ENCODE measurements at regions not wholly inside any gene's neighbourhood (a gene's known extent, or its start where the extent isn't known, plus 50 kb on each side); places are given as distances from the start of the nearest gene placed in this dataset.

DNA sequence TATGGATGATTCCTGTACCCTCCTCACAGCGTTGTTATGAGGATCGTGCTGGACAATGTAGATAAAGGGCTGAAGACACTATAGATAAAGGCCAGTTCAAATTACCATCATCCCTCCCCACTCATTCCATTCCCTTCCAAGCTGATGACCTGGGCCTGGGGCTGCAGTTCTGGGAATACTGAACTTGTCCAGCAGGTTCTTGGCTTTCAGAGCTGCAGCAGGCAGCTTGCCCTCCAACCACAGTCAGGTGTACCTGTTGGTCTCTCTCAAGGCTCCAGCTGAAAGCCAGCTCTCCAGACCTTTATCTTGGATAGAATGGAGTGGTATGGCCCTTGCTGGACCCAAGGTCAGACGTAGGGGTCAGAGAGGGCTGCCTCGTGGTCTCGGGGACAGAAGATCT, 92.5 kb downstream of the PCDH1 start:
- H2AFZ ChIP-seq (ENCODE audit: low read depth, low read length, poor library complexity, severe bottlenecking), result no peak overlapping the region
- H3K27ac ChIP-seq (ENCODE audit: low read depth, low read length), result no peak overlapping the region
- no peak overlapping the region for H3K4me3 ChIP-seq (replicated peaks in 1 of 2; ENCODE audit: low read depth in 1 of 2, low read length in 2 of 2)
- no peaks in the 10 kb centered on the region for H4K20me1 ChIP-seq (ENCODE audit: insufficient read depth)
- no peaks in the 10 kb centered on the region for H3K9me2 ChIP-seq (ENCODE audit: insufficient read depth)
- H3K9ac ChIP-seq (ENCODE audit: low read length), result no peak overlapping the region
- no peaks in the 10 kb centered on the region for H3K9me3 ChIP-seq (ENCODE audit: control insufficient read depth in 1 of 2, insufficient read depth in 1 of 2, low read depth in 1 of 2, low read length in 2 of 2)
- ChIA-PET RAD21 (ENCODE audit: low non-redundant PET in 1 of 2, low total read pairs in 2 of 2, uncharacterized antibody in 2 of 2, unreplicated experiment in 2 of 2) (no interaction called here), POLR2A (no interaction called here), CTCF (interaction anchor here (1.5 kb wide), 1 partner anchor 26 kb away, joined by 6 read pairs; no protein-coding TSS in a partner anchor)
- H3K36me3 ChIP-seq (ENCODE audit: control insufficient read depth in 1 of 2, insufficient read depth in 2 of 2, low read length in 2 of 2), result no peaks in the 10 kb centered on the region
- ATAC-seq, result no peak
- no peak for TF ChIP-seq JUND (IDR thresholded peaks at IDR 0.05)
- TF ChIP-seq, protein P1, sequence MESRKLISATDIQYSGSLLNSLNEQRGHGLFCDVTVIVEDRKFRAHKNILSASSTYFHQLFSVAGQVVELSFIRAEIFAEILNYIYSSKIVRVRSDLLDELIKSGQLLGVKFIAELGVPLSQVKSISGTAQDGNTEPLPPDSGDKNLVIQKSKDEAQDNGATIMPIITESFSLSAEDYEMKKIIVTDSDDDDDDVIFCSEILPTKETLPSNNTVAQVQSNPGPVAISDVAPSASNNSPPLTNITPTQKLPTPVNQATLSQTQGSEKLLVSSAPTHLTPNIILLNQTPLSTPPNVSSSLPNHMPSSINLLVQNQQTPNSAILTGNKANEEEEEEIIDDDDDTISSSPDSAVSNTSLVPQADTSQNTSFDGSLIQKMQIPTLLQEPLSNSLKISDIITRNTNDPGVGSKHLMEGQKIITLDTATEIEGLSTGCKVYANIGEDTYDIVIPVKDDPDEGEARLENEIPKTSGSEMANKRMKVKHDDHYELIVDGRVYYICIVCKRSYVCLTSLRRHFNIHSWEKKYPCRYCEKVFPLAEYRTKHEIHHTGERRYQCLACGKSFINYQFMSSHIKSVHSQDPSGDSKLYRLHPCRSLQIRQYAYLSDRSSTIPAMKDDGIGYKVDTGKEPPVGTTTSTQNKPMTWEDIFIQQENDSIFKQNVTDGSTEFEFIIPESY (IDR thresholded peaks at IDR 0.05; ENCODE audit: extremely low read depth, insufficient replicate concordance, low read length), result no peak
- no peak for TF ChIP-seq ZFX (IDR thresholded peaks at IDR 0.05)
- no TSS peak for BruUV-seq (replicated peaks)
- H3K4me1 ChIP-seq (ENCODE audit: control insufficient read depth in 1 of 2, insufficient read depth in 2 of 2, low read length in 2 of 2), result peaks cover 5 to 17% of the 10 kb centered on the region in 2 experiments
- H3K4me2 ChIP-seq (ENCODE audit: low read length), result peak overlapping the region; percentile 37; the same call in 1 of the 2 replicates
- intact Hi-C loops (cut with micrococcal nuclease), result no loop called here
- H3K79me2 ChIP-seq (ENCODE audit: insufficient read depth, low read length), result no peaks in the 10 kb centered on the region
- H3K27me3 ChIP-seq (ENCODE audit: insufficient read depth, low read length), result peaks cover 6% of the 10 kb centered on the region; the same call in 1 of the 2 replicates
- no peak for DNase-seq (ENCODE audit: low read depth, low spot score)

- no peaks in the 10 kb centered on the region for H3K9me2 ChIP-seq (ENCODE audit: insufficient read depth)
- no peaks in the 10 kb centered on the region for H3K36me3 ChIP-seq (ENCODE audit: control insufficient read depth in 1 of 2, insufficient read depth in 2 of 2, low read length in 2 of 2)
- H3K4me2 ChIP-seq (ENCODE audit: low read length), result peak overlapping the region; percentile 37
- ChIA-PET RAD21 (ENCODE audit: low non-redundant PET in 1 of 2, low total read pairs in 2 of 2, uncharacterized antibody in 2 of 2, unreplicated experiment in 2 of 2) (no interaction called here), POLR2A (no interaction called here), CTCF (interaction anchor here (1.5 kb wide), 1 partner anchor 27 kb away, joined by 6 read pairs; no protein-coding TSS in a partner anchor)
- no peak overlapping the region for H3K4me3 ChIP-seq (replicated peaks in 1 of 2; ENCODE audit: low read depth in 1 of 2, low read length in 2 of 2)
- H3K79me2 ChIP-seq (ENCODE audit: insufficient read depth, low read length), result no peaks in the 10 kb centered on the region
- no peak overlapping the region for H3K27ac ChIP-seq (ENCODE audit: low read depth, low read length)
- no peaks in the 10 kb centered on the region for H4K20me1 ChIP-seq (ENCODE audit: insufficient read depth)
- intact Hi-C loops (cut with micrococcal nuclease), result no loop called here
- peaks cover 5 to 17% of the 10 kb centered on the region in 2 experiments for H3K4me1 ChIP-seq (ENCODE audit: control insufficient read depth in 1 of 2, insufficient read depth in 2 of 2, low read length in 2 of 2)
- ATAC-seq (no peak), DNase-seq (ENCODE audit: low read depth, low spot score) (no peak)
- H2AFZ ChIP-seq (ENCODE audit: low read depth, low read length, poor library complexity, severe bottlenecking), result no peak overlapping the region
- H3K27me3 ChIP-seq (ENCODE audit: insufficient read depth, low read length), result peaks cover 6% of the 10 kb centered on the region; the same call in 1 of the 2 replicates
- BruUV-seq (replicated peaks), result no TSS peak
- H3K9me3 ChIP-seq (ENCODE audit: control insufficient read depth in 1 of 2, insufficient read depth in 1 of 2, low read depth in 1 of 2, low read length in 2 of 2), result no peaks in the 10 kb centered on the region
- H3K9ac ChIP-seq (ENCODE audit: low read length), result no peak overlapping the region
- no peak for TF ChIP-seq ZNF274 (IDR thresholded peaks at IDR 0.05; ENCODE audit: low read depth, low read length)
- TF ChIP-seq, protein P2, sequence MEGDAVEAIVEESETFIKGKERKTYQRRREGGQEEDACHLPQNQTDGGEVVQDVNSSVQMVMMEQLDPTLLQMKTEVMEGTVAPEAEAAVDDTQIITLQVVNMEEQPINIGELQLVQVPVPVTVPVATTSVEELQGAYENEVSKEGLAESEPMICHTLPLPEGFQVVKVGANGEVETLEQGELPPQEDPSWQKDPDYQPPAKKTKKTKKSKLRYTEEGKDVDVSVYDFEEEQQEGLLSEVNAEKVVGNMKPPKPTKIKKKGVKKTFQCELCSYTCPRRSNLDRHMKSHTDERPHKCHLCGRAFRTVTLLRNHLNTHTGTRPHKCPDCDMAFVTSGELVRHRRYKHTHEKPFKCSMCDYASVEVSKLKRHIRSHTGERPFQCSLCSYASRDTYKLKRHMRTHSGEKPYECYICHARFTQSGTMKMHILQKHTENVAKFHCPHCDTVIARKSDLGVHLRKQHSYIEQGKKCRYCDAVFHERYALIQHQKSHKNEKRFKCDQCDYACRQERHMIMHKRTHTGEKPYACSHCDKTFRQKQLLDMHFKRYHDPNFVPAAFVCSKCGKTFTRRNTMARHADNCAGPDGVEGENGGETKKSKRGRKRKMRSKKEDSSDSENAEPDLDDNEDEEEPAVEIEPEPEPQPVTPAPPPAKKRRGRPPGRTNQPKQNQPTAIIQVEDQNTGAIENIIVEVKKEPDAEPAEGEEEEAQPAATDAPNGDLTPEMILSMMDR (IDR thresholded peaks at IDR 0.05 in 2 of 3, conservative IDR thresholded peaks at IDR 0.05 in 1 of 3; ENCODE audit: borderline replicate concordance in 1 of 3, insufficient read depth in 1 of 3, low read depth in 2 of 3, low read length in 2 of 3), result no peak
- no peak for TF ChIP-seq SIN3A (IDR thresholded peaks at IDR 0.05; ENCODE audit: low read depth)
- no peak for TF ChIP-seq TCF7L2 (IDR thresholded peaks at IDR 0.05; ENCODE audit: borderline replicate concordance, extremely low read depth, insufficient read depth, insufficient read length)
- TF ChIP-seq EZH2 (IDR thresholded peaks at IDR 0.05), result no peak
- no peak for TF ChIP-seq MAX (IDR thresholded peaks at IDR 0.05)
- TF ChIP-seq, protein P1 (IDR thresholded peaks at IDR 0.05; ENCODE audit: extremely low read depth, insufficient replicate concordance, low read length), result no peak
- no peak for TF ChIP-seq SRF (IDR thresholded peaks at IDR 0.05; ENCODE audit: low read depth)
- no peak for TF ChIP-seq YY1 (IDR thresholded peaks at IDR 0.05; ENCODE audit: extremely low read depth, insufficient replicate concordance, low read depth, low read length)
- TF ChIP-seq EZH2phosphoT487 (IDR thresholded peaks at IDR 0.05; ENCODE audit: borderline replicate concordance), result no peak
- TF ChIP-seq, protein P3, sequence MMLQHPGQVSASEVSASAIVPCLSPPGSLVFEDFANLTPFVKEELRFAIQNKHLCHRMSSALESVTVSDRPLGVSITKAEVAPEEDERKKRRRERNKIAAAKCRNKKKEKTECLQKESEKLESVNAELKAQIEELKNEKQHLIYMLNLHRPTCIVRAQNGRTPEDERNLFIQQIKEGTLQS (IDR thresholded peaks at IDR 0.05), result no peak
- no peak for TF ChIP-seq SP1 (IDR thresholded peaks at IDR 0.05; ENCODE audit: low read depth)
Measured at GRCh38 chr5:141785135-141785534, 93.1 kb downstream of the PCDH1 start.

All from HCT116 (cell line).